MCF 10A (cell line): ENCODE measurements at regions not wholly inside any gene's neighbourhood (a gene's known extent, or its start where the extent isn't known, plus 50 kb on each side); places are given as distances from the start of the nearest gene placed in this dataset.

ENCODE experiments used
- BruUV-seq: library from RNA; stranded (reverse); fragments of 400-500 nt; replicated peaks from 2 replicates; lab custom pipeline; 2021; lab: Mats Ljungman, UMichigan
- CTCF ChIA-PET: fragments of 300-600 bp; sonication (Branson Sonifier 250); formaldehyde crosslinking; extraction: SDS; loops from one replicate; lab custom pipeline; 2021; ENCODE audit warnings: antibody characterized with exemption, inconsistent platforms; lab: Yijun Ruan, JAX
- POLR2A ChIA-PET: fragments of 300-600, 350-650 bp; sonication (Branson Sonifier 250); formaldehyde crosslinking; extraction: SDS; loops from one replicate; lab custom pipeline; 2020; ENCODE audit warnings: antibody characterized with exemption, inconsistent platforms; lab: Yijun Ruan, JAX
- DNase-seq: peaks from one replicate; pipeline ENCODE4 v3.0.0-alpha.2; 2018; ENCODE audit not compliant: unreplicated experiment
- H3K27ac Mint-ChIP-seq: one replicate; pipeline ENCODE4 v1.8.0; 2022; ENCODE audit warnings: mild to moderate bottlenecking, low read depth, mixed read lengths; ENCODE audit not compliant: unreplicated experiment
- H3K27me3 Mint-ChIP-seq: one replicate; pipeline ENCODE4 v1.8.0; 2022; ENCODE audit warnings: mixed read lengths; ENCODE audit not compliant: insufficient read depth, unreplicated experiment
- H3K36me3 Mint-ChIP-seq: one replicate; pipeline ENCODE4 v1.8.0; 2022; ENCODE audit warnings: mild to moderate bottlenecking, moderate library complexity, mixed read lengths; ENCODE audit not compliant: insufficient read depth, unreplicated experiment
- H3K4me1 Mint-ChIP-seq: one replicate; pipeline ENCODE4 v1.8.0; 2022; ENCODE audit warnings: mixed read lengths; ENCODE audit not compliant: insufficient read depth, unreplicated experiment
- H3K4me3 Mint-ChIP-seq: one replicate; pipeline ENCODE4 v1.8.0; 2022; ENCODE audit warnings: mild to moderate bottlenecking, moderate library complexity, mixed read lengths; ENCODE audit not compliant: unreplicated experiment
- H3K9me3 Mint-ChIP-seq: one replicate; pipeline ENCODE4 v1.8.0; 2022; ENCODE audit warnings: mixed read lengths; ENCODE audit not compliant: unreplicated experiment
- intact Hi-C: fragments of 100-400 bp; cut with micrococcal nuclease; formaldehyde crosslinking; loops from 2 replicates; pipeline ENCODE4 v1.14.1; 2022
- TF ChIP-seq, protein P1 (sequence below): fragments of 200-600 bp; IDR thresholded peaks from one replicate; pipeline ENCODE4 v1.8.0; 2022; ENCODE audit warnings: antibody characterized with exemption, mild to moderate bottlenecking; ENCODE audit not compliant: unreplicated experiment

GRCh38 chr5:144547098-144547499 is 376.4 kb downstream of the KCTD16 start:
- Mint-ChIP-seq H3K36me3 (no peaks in the 10 kb centered on the region), H3K9me3 (peaks cover 7% of the 10 kb centered on the region), H3K4me3 (no peak overlapping the region), H3K27ac (no peak overlapping the region), H3K27me3 (no peaks in the 10 kb centered on the region), H3K4me1 (peaks cover 6% of the 10 kb centered on the region)
- no TSS peak for BruUV-seq
- ChIA-PET POLR2A (interaction anchor here (0.7 kb wide), 1 partner anchor 150 kb away, joined by 3 read pairs; no protein-coding TSS in a partner anchor), CTCF (interaction anchor here (1.1 to 1.2 kb wide), 2 partner anchors 34 to 343 kb away, joined by 3 to 4 read pairs; no protein-coding TSS in a partner anchor)
- DNase-seq, result no peak
- TF ChIP-seq, protein P1, sequence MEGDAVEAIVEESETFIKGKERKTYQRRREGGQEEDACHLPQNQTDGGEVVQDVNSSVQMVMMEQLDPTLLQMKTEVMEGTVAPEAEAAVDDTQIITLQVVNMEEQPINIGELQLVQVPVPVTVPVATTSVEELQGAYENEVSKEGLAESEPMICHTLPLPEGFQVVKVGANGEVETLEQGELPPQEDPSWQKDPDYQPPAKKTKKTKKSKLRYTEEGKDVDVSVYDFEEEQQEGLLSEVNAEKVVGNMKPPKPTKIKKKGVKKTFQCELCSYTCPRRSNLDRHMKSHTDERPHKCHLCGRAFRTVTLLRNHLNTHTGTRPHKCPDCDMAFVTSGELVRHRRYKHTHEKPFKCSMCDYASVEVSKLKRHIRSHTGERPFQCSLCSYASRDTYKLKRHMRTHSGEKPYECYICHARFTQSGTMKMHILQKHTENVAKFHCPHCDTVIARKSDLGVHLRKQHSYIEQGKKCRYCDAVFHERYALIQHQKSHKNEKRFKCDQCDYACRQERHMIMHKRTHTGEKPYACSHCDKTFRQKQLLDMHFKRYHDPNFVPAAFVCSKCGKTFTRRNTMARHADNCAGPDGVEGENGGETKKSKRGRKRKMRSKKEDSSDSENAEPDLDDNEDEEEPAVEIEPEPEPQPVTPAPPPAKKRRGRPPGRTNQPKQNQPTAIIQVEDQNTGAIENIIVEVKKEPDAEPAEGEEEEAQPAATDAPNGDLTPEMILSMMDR, result no peak
- intact Hi-C loops, result no loop called here

- ChIA-PET POLR2A (interaction anchor here (2.6 kb wide), 1 partner anchor 10 kb away, joined by 6 read pairs; no protein-coding TSS in a partner anchor), CTCF (interaction anchor here (0.7 to 1.5 kb wide), 3 partner anchors 10 to 778 kb away, joined by 3 read pairs; no protein-coding TSS in a partner anchor)
- DNase-seq, result no peak
- Mint-ChIP-seq H3K27me3 (no peaks in the 10 kb centered on the region), H3K36me3 (no peaks in the 10 kb centered on the region), H3K4me3 (no peak overlapping the region), H3K9me3 (no peaks in the 10 kb centered on the region), H3K4me1 (no peaks in the 10 kb centered on the region), H3K27ac (no peak overlapping the region)
- intact Hi-C loops, result no loop called here
- no TSS peak for BruUV-seq
- TF ChIP-seq, protein P1, result no peak
These were observed 368.2 kb downstream of the KCTD16 start for GRCh38 chr5:144538845-144539244.
